ENCODE measurements at regions not wholly inside any gene's neighbourhood (a gene's known extent, or its start where the extent isn't known, plus 50 kb on each side); places are given as distances from the start of the nearest gene placed in this dataset.
A peak's percentile ranks its signal among the peaks of the same experiment; 100 is the strongest.
"Not testable (repeated sequence)": the region's sequence is repeated elsewhere in the genome, so short reads cannot be mapped to it uniquely, and the experiment has no call there.

DNA sequence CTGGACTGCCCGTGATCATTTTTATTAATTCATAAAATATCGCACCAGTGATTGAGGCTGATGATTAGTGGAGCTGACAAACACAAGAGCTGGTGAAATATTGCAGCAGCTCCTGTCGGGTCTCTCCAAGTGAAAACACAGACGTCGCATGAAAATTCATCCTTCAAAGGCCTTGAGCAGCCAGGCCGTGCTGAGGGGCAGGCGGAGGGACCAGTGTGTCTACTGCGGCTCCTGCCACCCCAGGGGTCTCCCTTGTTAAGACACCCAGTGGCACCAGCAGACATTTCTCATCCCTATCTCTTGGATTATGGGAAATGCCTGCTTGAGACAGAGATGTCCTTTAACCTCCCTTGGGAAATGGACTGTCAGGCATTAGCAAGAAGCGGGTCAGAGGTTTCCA lies 289.4 kb upstream of the TLE3 start:
- DNase-seq = no peak

DNA sequence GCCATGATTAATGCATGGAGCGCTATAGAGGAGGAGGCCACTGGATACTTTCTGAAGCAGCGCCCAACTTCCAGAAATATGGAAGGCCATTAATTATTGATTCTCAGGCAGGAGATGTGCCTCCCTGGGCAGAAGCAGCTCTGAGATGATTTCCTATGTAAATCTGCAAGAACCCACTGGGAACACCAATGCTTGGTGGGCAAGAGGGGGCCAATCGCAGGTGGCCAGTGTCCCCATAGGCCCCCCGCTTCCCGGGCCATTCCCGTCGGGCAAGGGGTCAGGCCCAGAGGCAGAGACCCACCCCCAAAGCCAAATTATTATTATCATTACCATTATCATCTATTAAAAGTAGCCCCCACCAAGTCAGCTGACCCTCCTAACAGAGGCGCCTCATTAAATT lies 288.0 kb upstream of the TLE3 start:
- DNase-seq = no peak

DNA sequence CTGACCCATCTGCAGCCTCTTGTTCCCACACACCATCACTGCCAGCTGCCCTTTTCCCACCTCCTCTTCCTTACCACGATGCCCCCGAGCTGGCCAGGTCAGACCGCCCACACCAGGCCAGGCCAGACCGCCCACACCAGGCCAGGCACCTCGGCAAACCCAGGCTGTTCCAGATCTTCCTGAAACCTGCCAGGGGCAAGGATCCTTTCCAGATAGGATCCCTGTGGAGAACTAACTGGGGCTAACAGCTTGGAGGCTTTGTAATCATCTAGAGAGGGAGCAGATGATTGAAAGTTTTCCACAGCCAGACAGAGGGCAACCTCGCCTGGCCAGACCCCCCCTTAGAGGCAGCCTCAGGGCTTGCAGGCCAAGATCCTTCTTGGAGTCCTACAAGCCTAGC lies 287.3 kb upstream of the TLE3 start:
- DNase-seq = no peak

DNA sequence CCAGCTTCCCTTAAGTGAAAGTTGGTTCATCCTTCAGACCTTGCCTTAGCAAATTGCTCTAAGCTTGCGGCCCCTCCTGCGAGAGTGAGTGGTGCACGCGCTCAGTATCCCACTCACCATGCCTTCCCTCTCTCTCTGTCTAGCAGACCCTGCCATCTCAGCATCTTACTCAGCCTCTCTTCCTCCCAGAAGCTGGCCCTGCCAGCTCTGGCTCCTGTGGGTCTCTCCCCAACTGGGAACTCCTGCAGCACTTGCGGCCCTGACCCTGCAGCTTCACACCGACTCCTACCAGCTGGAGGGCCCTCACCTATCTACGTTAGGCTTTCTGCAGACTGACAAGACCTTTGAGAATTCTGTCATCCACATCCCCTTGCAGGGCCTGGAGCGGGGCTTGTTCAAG lies 286.1 kb upstream of the TLE3 start:
- no peak for DNase-seq

DNA sequence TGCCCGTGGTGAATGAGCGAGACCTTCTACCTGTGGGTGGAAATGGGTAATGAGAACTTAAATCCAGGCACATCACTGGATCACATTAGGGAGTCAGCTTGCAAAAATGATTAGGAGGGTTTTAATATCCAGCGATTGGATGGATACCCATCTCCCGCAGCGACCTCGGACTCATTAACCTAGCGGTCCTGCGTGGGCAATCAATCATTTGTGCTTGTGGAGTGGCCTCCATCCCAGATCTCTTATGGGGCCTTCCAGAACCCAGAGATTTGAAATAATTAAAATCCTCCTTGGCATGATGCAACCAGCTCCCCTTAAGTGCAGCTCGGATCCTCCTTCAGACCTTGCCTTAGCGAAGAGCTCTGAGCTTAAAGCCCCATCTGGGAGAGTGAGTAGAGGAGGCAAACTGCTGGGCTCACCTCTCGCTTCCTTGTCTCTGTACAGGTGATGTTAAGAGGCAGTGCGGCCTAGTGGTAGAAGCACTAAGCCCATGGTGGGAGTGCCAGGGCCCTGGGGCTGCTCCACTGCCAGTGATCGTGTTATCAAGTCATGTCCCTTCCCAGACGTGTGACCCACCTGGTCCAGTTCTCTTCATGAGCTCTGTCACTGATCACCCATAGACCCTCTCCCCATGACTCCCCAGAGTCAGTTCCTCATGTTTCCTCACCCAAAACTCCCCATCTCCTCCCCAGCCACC lies 285.2 kb upstream of the TLE3 start:
- DNase-seq = no peak

DNA sequence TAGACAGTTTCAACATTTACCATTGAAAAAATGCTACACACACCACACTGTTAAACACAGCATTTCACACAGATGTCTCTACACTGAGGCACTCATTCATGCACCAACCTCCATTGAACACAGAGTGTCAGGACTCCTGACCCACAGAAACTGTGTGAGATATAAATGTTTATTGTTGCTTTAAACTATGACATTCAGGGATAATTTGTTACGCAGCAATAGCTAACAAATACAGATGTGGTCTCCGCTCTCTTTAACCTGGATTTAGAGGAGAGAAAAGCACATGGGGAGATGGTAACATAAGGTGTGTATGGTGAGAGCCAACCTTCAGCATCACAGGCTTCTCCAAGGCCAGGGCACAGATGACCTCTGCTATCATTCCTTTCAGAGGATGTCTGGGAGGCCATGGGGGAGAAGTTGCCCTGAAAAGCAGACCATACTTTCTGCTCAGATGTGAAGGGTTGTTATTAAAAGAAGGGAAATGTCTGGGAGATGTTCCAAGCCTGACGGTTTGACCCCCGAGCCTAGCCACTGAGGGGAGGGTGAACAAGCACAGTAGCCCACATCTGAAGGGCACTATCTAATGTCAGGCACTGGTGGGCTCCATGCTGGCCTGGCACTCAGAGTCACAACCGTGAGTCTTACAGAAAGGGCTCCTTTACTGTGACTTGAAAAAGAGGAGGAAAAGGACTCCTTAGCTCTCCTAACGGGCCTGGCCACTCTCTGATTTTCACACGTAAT lies 284.5 kb upstream of the TLE3 start:
- DNase-seq = no peak

DNA sequence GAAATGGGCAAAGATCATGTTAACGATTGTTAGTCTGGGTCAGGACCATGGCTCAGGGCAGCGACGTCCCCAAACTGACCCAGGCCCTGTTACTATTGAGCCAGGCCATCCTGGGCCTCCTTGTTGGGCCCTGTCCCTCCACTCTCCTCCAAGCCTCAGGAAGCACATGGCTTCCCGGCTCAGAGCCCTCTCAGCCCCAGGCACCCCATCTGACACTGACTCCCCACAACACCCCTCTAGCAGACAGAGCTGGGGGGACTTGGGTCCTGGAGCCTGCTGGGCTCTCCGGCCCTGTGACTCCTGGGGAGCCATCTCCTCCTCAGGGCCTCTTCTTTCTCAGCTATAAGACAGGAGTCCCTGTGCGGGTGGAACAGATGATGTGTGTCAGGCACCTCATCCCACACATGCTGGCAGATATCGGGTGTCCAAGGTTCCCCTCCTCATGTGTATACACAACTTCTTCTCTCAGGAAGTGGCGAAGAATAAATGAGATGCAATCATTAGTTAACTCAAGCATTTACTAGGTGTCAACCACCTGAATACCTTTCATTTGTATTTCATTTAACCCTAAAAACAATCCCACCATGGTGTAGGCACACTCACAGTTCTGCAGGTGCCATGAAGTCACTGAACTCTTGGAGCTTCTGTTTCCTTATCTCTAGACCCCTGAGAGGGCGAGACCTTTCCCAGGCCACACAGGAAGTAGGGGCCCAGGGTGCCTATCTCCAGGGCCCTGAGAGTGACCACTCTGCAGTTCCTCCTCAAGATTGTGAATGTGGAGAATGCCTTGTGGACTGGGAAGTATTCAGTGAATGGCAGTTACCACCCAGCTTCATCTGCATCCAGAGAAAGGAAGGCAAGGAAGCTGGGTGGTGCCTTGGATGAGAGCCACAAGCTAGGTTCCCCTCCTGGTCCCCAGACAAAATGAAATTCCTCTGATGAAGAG lies 282.5 kb upstream of the TLE3 start:
- DNase-seq = no peak

DNA sequence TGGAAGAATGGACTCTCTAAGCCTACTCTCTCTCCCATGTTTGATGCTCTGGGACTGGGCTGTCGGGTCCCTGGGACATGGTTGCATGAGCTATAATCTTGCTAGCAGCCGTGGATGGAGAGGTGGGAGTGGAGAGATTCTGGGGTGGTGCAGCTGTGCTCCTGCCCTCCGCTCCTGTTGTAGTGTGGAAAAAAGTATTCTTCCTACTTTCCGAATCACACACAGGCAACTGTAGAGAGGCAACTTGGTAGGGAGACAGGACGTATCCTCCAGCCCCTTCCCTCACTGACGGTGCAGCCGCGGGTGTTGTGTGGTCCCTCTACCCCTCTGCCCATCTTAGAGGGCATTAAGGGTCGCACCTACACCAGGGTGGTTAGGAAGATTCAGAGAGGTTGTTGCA lies 281.4 kb upstream of the TLE3 start:
- no peak for DNase-seq

DNA sequence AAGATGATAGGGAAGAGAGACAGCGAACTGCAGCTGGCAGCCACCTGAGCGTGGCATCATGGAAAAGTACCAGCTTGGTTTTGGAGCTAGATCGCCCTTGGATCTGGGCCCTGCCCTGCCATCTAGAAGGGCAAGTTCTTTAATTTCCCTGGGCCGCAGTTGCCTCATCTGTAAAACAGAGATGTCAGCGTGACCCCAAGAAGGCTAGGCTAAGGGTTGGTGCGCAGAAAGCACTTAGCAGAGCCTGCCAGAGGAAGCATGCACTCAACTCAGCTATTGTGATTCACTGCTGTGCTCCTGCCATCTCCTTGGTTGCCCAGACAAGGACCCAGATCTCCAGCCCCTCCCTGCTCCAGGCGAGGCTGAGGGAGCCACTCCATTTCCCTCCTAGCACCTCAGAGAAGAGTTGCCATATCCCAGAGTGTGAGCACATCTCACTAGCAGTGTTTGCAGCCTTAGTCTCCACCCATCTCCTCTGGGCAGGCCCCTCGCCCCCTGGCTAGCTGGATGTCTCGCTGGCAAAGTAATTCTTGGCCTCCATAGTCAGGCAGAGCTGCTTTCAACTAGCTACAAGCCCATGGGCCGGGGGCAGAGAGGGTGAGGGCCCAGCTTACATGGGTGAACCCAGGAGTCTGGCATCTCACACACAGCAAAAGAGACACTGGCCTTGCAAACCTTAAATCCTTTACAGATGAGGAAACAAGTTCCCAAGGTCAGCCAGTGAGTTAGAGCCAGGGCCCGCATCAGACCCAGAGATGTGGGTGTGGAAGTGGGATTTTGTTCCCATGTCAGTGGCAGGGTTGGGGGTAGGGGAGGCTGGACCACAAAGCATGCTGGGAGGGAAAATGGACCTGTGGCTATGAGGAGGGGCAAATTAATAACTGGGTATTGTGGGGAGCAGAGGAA lies 280.7 kb upstream of the TLE3 start:
- no peak for DNase-seq

DNA sequence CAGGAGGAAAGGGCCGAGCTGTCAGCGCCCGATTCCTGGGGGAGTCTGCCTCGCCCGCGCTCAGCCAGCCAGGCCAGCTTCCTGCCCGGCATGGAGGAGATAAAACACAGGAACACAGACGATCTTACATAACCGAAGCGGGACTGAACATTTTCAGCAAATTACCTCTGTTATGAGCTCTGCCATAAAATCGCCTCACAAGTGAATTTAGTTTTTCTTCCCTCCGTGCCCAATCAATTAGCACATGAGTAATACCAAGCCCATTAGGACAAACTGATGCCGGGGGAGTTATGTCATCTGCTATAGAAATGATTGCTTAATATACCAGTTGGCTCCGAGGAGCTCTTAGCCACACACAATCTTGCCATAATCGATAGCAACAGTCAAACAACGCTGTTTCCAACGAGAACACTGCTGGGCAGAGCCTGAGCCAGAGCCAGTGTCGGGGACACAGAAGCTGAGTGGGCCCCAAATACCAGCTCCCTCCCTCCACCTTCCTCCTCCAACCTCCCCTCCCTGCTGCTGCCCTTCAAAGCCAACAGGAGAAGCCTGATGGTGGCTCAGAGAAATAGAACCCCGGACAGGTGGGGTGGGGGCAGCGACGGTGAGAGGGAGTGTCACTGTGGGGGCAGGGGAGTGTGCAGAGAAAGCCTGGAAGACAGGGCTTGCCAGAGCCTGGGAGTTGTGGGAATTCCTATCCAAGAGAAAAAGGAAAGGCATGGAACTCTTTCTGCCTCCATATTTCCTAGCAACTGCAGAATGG lies 279.4 kb upstream of the TLE3 start:
- no peak for DNase-seq

DNA sequence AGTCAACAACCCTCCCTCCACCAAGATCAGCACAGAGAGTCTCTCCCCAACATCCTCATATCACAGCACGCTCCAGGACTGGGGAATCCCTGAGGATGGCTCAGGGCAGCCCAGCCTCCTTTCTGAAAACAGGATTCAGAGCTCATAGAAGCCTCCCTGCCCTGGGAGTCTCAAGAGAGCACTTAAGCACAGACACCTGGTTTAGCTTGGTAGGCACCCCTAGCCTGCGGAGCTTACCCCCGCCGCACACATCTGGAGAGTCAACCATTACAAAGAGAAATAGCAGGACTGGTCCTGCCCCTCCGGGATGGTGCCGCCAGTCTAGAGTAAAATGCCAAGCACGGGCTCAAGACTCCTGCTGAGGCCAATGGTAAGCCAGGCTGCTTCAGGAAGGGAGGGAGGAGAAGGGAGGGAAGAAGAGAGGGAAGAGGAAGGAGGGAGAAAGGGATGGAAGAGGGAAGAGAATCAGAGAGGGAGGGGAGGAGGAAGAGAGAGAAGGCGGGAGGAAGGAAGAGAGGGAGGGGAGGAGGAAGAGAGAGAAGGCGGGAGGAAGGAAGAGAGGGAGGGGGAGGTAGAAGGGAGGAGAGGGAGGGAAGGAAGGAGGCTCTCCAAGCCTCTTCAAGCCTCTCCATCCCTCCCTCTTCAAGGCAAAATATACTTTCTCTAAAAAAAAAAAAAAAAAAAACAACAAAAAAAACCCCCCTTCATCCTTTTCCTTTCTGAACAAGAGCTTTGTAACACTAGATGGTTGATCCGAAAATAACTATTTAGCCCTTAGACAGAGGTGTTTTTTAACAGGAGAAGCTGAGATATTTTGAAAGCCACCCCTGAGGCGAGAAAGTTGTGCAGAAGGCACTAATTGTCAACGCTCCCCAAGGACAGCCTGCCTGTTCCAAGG lies 278.6 kb upstream of the TLE3 start:
- no peak for DNase-seq

DNA sequence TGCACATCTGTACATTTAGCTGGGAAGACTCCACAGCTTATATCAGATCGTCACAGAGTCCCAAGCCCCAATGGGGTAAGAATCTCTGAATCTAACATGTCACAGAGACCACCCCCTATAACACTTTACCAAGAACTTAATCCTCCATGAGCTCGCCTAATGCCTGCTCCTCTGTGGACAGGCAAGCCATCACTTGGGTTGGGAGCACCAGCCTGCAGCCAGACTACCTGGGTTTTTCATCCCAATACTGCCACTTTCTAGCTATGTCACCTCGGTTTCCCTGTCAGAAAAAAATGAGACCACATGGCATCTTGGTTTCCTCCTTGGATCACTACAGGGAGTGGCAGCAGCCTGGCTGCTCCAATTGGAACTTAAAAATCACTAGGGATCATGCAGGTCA lies 277.9 kb upstream of the TLE3 start:
- DNase-seq = no peak

DNA sequence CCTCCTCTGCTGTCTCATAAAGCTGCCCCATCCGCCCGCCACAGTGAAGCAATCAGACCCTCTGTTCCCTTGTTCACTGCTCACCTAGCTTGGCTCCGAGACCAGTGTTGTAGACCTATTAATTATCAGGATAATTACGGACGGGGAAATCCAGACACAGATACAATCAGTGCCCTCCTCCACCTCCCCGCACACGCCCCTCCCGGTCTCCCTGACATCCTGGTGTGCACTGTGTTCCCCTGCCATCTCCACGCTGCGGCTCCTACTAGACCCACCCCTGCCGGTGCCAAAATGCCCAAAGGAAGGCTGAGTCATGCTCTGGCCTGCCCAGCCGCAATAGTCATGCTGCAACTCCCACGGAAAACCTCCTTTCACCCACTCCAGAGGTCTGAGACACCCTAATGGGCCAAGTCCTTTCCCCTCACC lies 277.3 kb upstream of the TLE3 start:
- DNase-seq = no peak

DNA sequence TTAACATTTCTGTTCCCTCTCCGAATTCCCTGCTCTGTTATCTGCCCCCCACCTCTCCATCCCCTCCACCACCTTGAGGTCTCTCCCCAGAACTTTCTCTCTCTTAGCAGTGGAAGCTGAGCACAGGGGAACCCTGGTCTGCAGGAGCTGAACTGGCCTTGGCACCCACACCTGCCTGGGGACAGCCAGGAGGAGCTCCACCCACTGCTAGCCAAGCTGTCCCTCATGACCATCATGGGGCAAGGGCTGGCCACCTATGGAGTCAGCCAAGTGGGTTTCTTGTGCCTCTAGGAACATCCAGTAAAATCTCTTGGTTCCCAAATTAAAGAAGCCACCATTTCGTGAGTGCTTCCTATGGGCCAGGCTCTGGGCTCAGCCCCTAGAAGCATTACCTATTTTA lies 276.4 kb upstream of the TLE3 start:
- no peak for DNase-seq

DNA sequence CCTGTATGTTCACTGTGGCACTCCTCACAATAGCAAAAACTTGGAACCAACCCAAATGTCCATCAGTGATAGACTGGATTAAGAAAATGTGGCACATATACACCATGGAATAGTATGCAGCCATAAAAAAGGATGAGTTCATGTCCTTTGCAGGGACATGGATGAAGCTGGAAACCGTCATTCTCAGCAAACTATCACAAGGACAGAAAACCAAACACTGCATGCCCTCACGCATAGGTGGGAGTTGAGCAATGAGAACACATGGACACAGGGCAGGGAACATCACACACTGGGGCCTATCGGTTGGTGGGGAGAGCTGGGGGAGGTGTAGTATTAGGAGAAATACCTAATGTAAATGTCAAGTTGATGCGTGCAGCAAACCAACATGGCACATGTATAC lies 275.7 kb upstream of the TLE3 start:
- not testable (repeated sequence) for DNase-seq

DNA sequence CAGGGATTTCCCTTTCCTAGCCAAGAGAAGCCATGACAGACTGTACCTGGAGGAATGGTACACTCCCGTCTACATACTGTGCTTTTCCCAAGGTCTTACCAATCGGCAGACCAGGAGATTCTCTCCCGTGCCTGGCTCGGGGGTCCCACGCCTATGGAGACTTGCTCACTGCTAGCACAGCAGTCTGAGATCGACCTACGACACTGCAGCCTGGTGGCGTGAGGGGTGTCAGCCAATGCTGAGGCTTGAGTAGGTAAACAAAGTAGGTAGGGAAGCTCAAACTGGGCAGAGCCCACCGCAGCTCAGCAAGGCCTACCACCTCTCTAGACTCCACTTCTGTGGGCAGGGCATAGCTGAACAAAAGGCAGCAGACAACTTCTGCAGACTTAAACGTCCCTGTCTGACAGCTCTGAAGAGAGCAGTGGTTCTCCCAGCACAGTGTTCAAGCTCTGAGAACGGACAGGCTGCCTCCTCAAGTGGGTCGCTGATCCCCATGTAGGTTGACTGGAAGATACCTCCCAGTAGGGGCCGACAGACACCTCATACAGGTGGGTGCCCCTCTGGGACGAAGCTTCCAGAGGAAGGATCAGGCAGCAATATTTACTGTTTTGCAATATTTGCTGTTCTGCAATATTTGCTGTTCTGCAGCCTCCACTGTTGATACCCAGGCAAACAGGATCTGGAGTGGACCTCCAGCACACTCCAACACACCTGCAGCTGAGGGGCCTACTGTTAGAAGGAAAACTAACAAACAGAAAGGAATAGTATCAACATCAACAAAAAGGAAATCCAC lies 270.4 kb upstream of the TLE3 start:
- not testable (repeated sequence) for DNase-seq

DNA sequence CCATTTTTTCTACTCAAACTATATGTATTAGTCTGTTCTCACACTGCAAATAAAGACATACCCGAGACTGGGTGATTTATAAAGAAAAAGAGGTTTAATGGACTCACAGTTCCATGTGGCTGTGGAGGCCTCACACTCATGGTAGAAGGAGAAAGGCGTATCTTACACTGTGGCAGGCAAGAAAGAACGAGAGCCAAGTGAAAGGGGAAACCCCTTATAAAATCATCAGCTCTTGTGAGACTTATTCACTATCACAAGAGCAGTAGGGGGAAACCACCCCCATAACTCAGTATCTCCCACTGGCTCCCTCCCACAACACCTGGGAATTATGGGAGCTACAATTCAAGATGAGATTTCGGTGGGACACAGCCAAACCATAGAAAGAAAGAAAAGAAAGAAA lies 266.3 kb upstream of the TLE3 start:
- DNase-seq = not testable (repeated sequence)

DNA sequence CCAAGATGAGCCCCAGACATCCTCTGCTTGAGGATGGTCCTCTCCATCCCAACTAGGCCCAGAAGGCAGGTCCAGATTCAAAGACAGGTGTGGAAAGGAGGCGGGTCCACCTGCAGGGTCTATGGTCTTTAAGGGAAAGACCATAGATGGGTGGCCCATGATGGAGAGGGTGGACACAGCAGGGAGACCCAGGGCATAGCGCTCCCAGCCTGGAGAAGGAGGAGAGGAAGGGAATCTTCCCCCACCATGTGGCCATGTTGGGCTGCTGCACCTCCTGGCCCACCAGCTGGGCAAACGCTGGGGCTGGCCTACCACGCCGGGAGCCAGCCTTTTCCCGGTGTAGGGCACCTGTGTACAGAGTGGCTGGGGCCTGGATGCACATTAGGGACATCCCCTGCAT lies 265.2 kb upstream of the TLE3 start:
- peak; percentile 63 for DNase-seq

DNA sequence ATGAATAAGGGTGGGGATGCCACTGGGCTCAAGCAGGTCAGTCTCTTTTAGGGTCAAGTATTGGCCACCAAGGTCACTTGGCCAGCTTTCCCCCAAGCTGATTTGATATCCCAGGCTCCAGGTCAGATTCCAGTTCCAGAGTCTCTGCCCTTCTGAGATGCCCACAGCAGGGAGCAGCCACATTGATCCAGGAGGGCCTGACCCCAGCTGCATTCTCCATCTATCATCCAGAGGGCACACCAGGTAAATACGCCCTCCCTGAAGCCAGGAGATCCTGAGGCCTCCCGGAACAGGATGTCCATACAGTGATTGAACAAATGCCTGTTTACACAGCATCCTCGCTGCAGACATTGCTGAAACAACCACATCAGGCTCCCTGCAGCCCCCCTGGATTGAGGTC lies 264.6 kb upstream of the TLE3 start:
- peak; percentile 16 for DNase-seq

DNA sequence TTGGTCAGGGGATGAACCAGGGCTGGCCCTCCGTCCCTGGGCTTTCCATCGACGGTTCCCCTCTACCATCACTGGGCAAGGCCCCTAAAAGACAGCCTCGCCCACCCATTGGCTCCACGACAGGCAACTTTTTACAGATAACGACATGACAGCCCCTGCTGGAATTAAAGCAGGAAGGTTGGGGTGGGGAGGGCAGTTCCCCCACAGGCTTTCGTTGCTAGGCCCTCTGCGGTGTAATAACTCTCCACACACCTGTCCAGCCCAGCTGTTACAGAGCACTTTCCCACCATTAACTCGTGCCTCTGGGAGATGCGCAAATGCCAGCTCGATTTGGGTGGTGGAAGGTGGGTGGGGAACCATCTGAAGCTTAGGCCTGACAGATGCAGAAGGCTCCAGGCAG lies 264.2 kb upstream of the TLE3 start:
- DNase-seq = peak; percentile 32

All from right forelimb (tissue), 1 donor.